GM21529 (cell line): ENCODE measurements at regions not wholly inside any gene's neighbourhood (a gene's known extent, or its start where the extent isn't known, plus 50 kb on each side); places are given as distances from the start of the nearest gene placed in this dataset.
"Not testable (repeated sequence)": the region's sequence is repeated elsewhere in the genome, so short reads cannot be mapped to it uniquely, and the experiment has no call there.

Source experiments
- ATAC-seq: cut with Tn5 transposase; IDR thresholded peaks from one replicate; pipeline ENCODE4 v1.9.1; 2021; ENCODE audit not compliant: unreplicated experiment

DNA sequence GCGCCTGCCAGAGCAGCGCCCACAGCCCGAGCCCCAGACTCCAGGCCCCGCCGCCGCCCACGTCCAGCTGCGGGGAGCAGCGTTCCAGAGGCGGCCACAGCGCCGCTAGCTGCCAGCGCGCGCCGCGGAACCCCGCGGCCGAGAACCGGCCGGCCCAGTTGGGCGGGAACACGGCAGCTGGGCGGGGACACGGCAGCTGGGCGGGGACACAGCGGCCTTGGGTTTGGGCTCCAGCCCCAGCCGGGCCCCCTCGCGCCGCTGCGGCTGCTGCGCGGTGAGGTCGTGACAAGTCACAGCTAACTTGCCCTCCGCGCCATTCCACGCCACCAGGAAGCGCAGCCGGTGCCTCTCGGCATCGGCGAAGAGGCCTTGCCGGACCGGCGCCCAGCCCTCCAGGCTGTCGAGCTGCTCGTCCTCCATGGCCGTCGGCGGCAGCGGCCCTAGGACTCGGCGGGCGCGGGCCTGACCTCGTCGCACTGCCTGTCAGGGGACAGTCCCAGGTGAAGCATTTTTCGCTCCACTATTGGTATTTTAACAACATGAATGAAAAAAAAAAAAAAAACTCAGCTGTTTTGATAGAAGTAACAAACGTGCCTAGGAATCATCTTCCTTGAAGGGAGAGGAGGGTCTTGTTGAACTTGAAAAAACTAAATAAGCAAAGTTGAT lies 56.6 kb upstream of the GOLGA8N start:
- ATAC-seq = peak; percentile 84

DNA sequence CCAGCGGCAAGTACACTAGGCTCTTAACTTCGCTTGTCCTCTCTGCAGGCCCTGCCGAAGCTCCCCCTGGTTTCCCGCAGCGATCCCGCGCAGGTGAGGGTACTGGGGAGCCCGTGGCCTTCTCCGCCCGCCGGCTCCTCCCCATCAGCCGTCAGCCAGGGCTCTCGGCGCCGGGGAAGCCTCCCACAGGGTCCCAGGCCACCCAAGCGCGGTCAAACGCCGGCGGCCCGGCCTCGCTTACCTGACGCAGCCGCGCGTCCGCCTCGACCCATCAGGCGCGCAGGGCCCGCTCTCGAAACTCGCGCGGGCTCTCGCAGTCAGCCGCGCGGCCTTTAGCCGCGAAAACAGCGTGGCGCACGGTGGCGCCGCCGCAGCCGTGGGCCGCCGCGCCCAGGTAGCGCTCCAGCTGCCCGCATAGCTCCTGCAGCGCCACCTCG lies 57.2 kb upstream of the GOLGA8N start:
- peak; percentile 20 for ATAC-seq

GRCh38 chr15:32535150-32535898 lies 57.9 kb upstream of the GOLGA8N start:
- ATAC-seq = not testable (repeated sequence)

DNA sequence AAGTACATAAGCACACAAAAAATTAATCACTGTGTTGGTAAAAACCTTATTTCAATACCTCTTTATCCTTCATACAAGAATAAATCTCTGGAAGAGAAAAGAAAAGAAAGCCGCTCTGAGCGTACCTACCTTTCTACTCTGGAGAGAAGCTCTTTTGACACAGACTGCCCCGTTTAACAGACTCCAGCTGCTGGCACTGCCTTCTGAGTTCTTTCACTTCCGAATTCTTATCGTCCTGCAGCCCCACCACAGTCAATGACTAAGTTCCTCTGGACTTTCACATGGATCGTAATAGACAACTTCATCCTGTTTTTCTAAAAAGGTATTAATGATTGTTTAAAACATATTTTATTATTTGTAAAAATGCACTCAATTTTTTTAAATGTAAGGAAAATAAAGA lies 67.5 kb upstream of the GOLGA8O start:
- ATAC-seq = not testable (repeated sequence)

DNA sequence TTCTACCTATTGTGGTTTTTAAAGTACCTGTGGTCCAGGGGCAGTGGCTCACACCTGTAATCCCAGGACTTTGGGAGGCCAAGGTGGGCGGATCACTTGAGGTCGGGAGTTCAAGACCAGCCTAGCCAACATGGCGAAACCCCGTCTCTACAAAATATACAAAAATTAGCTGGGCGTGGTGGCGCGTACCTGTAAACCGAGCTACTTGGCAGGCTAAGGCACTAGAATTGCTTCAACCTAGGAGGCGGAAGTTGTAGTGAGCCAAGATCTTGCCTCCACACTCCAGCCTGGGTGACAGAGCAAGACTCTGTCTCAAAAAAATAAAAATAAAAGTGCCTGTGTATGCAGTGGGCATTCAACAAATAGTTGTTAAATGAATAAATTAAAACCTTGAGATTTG lies 67.0 kb upstream of the GOLGA8O start:
- not testable (repeated sequence) for ATAC-seq

DNA sequence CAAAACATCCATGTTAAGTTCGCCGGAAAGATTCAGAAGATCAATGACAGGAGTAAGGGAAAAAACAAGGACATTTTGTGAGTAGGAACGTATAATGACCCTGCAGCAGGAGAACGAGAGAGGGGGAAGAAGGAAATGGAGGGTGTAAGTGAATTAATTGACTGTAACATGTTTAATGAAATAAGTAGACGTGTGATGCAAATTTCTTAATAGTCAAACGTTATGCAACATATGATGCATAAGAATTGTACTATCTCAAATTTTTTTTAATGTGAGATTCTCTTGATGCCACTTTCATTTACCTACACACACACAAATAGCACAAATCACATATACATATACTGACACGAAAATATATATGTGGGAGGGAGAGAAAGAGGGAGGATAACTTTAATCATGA lies 63.5 kb upstream of the GOLGA8O start:
- not testable (repeated sequence) for ATAC-seq

- ATAC-seq = not testable (repeated sequence)
Measured at GRCh38 chr15:32518013-32518412, 62.6 kb upstream of the GOLGA8O start.

DNA sequence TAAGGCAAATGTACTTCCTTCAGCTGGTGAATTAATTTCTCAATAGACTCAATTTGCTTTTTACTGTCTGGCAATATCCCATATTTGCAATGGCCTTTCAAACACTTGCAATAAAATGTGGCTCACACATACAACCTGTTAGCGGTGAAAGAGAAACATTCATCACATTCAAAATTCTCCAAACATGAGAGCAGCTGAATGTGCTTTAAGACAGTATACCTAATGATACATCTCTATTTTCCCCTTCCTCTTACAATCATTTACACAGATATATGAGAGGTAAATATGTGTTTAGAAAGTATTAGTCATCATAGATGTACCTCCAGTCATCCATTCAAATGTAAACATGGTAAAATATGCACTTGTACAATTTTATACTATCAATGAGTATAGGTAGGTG lies 61.5 kb upstream of the GOLGA8O start:
- ATAC-seq = not testable (repeated sequence)

DNA sequence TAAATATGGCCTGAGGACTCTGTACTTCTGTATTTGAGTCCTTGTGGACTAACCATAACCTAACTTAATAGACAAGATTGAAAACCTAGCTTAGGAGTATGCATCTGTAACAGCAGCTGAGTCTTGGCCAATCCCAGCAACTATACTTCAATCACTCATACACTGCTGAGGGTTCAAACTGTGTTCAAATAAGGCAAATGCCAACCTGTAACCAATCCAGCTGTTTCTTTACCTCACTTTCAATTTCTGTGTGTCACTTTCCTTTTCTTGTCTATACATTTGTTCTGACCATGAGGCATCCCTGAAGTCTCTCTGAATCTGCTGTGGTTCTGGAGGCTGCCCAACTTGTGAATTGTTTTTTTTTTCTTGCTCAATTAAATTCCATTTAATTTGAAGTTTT lies 57.9 kb upstream of the GOLGA8O start:
- ATAC-seq = not testable (repeated sequence)

DNA sequence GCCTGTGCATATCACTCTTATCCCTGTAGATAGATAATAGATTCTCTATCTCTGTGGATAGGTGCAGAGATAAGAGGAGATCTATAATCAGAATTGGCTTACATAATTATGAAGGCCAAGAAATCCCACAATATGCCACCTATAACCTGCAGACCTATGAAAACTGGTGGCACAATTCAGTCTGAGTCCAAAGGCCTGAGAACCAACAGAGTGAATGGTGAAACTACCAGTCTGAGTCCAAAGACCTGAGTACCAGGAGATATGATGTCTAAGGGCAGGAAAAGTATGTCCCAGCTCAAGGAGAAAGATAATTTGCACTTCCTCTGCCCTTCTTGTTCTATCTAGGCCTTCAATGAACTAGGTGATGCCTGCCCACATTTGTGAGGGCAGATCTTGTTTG lies 54.6 kb upstream of the GOLGA8O start:
- ATAC-seq = not testable (repeated sequence)

DNA sequence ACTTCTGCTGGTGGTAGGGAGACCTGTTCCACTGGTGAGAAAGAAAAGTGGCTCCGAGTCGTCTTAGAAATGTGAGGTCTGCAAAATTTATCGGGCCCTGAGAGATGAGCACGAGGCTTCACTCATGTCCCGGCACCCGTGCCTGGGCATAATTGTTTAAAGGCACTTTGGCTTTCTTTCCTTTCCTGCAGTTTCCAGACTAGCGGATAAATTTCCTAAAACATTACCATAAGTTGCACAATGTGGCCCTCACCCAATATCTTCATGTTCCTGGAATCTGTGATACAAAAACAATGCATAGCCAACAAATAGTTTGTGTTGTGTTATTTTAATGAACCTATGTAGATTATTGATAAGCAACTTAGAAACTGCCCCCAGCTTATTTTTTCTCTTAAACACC lies 52.6 kb upstream of the GOLGA8O start:
- ATAC-seq = not testable (repeated sequence)

- not testable (repeated sequence) for ATAC-seq
Measured at GRCh38 chr15:32506787-32507186, 51.4 kb upstream of the GOLGA8O start.

DNA sequence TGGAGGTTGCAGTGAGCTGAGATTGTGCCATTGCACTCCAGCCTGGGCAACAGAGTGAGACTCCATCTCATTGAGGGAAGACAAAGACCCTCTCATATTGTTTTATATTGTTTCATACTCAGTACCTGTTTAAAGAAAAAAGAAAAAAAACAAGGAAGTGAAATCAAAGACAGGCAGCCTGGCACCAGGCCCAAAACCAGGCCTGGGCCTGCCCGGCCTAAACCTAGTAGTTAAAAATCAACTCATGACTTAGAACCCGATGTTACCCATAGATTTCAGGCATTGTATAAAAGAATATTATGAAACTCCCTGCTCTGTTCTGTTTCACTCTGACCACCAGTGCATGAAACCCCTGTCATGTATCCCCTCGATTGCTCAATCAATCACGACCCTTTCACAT lies 50.2 kb upstream of the GOLGA8O start:
- ATAC-seq = not testable (repeated sequence)
